Heart left ventricle (tissue), 13 donors: ENCODE measurements at regions not wholly inside any gene's neighbourhood (a gene's known extent, or its start where the extent isn't known, plus 50 kb on each side); places are given as distances from the start of the nearest gene placed in this dataset.

Experiments
- CTCF ChIP-seq, 12 donors: fragments of 200-600 bp; sonication (generic) in 4 of 12; IDR thresholded peaks; one replicate each; pipeline versions ENCODE4 v1.5.0 to v1.8.0; 2018 to 2022; ENCODE audit warnings: antibody characterized with exemption in 12 of 12, mild to moderate bottlenecking in 5 of 12
- POLR2A ChIP-seq, 2 donors: fragments of 450-650 bp; IDR thresholded peaks; one replicate each; pipeline ENCODE4 v1.6.1; 2017; ENCODE audit warnings: antibody characterized with exemption in 2 of 2, mild to moderate bottlenecking in 2 of 2, moderate library complexity in 2 of 2
- donor health status: ischemic (EF 13 %, LVEDD 7.1; RV severe dilation, severe dysfunction).
- donor health status: DM: no; HTN: yes; CAD: no.
- donor health status: DM: no; HTN: no; CAD: no.
- donor health status: ischemic (EF 25% LVEDD 6.9; RV normal size, moderate dysfunction).
- donor health status: ischemic (EF 25% LVEDD 5.7; RV mildly dilated, moderate dysfunction).
- donor health status: ischemic (EF 35%, LVEDD 5.7; RV mildly dilated, moderate dysfunction).
- donor health status: nonischemic (EF 11% LVEDD 7.7; RV severe dilation, severe dysfunction).
- donor health status: DM: yes; HTN: yes; CAD: no.
- donor health status: PGD.
- donor health status: ischemic (EF 29% LVEDD 5.4; RV normal size, mild dysfunction).
- donor health status: nonischemic (EF 23%, LVEDD 6.1; RV moderate dilation, normal function).

DNA sequence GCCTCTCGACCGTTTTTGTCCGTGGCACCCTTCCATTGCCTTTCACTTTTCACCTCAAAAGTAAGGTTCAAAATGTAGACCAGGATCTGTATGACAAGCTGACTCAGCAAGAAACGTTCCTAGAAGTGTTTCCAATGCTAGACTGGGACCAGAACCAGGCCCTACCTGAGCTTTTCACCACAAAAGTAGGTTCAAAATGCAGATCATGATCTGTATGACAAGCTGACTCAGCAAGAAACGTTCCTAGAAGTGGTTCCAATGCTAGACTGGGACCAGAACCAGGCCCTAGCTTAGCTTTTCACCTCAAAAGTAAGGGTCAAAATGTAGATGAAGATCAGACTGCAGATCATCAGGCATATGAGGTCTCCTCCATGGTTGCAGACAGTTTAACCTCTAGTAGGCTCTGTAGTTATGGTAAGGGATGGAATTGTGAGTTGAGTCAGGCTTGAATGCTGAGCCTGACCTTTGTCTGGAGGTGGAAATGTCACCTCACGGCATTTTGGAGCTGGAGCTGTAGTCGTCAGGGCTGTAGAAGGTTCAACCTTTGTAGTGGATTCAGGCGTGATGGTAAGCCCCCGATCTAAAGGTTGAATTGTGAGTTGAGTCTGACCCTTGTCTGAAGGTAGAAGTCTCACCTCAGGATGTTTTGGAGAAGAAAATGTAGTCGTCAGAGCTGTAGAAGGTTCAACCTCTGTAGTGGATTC lies 50.2 kb upstream of the TMEM97 start:
- TF ChIP-seq CTCF (IDR thresholded peaks at IDR 0.05) (no peak), POLR2A (IDR thresholded peaks at IDR 0.05) (no peak)
